ENCODE measurements at regions not wholly inside any gene's neighbourhood (a gene's known extent, or its start where the extent isn't known, plus 50 kb on each side); places are given as distances from the start of the nearest gene placed in this dataset.

DNA sequence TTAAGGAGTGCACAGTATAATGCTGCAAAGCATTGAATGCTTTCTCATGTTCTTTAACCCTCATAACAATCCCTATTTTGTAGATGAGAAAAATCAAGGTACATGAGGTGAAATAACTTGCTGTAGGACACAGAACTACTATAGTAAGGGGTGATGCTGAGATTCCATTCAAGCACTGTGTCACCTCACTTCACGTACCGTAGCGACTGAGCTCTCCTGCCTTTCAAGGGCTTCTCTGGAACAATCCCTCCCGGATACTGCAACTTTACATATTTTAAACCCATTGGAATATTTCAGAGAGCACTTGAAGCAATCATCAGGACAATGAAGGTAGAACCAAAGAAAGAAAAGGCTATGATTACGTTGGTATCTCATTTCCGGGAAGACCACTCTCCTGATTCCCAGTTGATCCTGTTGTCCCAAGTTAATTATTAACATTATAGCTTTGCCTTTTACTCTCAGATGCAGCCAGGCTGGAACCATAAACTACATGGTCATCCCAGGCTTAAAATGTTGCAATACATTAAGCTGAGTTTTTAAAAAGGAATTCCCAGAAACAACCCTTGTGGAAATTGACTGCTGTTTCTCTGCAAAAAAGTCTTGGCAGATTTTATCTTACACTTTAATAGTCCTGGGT lies 252.2 kb upstream of the IGF1R start:
- TF ChIP-seq, protein P1, sequence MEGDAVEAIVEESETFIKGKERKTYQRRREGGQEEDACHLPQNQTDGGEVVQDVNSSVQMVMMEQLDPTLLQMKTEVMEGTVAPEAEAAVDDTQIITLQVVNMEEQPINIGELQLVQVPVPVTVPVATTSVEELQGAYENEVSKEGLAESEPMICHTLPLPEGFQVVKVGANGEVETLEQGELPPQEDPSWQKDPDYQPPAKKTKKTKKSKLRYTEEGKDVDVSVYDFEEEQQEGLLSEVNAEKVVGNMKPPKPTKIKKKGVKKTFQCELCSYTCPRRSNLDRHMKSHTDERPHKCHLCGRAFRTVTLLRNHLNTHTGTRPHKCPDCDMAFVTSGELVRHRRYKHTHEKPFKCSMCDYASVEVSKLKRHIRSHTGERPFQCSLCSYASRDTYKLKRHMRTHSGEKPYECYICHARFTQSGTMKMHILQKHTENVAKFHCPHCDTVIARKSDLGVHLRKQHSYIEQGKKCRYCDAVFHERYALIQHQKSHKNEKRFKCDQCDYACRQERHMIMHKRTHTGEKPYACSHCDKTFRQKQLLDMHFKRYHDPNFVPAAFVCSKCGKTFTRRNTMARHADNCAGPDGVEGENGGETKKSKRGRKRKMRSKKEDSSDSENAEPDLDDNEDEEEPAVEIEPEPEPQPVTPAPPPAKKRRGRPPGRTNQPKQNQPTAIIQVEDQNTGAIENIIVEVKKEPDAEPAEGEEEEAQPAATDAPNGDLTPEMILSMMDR (IDR thresholded peaks at IDR 0.05): no peak
- no peak for TF ChIP-seq POLR2A (IDR thresholded peaks at IDR 0.05)
